ENCODE measurements at regions not wholly inside any gene's neighbourhood (a gene's known extent, or its start where the extent isn't known, plus 50 kb on each side); places are given as distances from the start of the nearest gene placed in this dataset.
A peak's percentile ranks its signal among the peaks of the same experiment; 100 is the strongest.

DNA sequence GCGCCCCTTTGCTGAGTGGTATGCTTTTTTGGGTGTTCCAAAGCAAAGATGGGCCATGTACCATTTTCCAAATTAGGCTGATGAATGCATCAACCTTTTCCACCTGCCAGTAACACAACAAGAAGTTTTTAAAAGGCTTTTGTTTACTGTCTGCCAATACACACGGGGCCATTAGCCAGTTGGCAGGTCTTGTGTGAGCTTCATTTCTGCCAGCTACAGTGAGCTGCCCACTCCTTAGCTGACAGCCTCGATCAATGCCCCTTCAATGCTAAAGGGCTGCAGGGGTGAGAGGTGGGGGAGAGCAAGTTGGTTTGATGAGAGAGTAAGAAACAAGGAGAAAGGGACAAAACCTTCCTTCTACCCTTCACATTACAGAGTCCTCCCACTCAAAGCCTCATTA lies 128.7 kb downstream of the C5orf15 start:
- peaks cover 9% of the 10 kb centered on the region for H3K9me3 Mint-ChIP-seq (ENCODE audit: low read depth)
- no peak for DNase-seq (ENCODE audit: low spot score)
- H3K36me3 Mint-ChIP-seq (ENCODE audit: low read depth) = no peaks in the 10 kb centered on the region
- TF ChIP-seq, protein P1, sequence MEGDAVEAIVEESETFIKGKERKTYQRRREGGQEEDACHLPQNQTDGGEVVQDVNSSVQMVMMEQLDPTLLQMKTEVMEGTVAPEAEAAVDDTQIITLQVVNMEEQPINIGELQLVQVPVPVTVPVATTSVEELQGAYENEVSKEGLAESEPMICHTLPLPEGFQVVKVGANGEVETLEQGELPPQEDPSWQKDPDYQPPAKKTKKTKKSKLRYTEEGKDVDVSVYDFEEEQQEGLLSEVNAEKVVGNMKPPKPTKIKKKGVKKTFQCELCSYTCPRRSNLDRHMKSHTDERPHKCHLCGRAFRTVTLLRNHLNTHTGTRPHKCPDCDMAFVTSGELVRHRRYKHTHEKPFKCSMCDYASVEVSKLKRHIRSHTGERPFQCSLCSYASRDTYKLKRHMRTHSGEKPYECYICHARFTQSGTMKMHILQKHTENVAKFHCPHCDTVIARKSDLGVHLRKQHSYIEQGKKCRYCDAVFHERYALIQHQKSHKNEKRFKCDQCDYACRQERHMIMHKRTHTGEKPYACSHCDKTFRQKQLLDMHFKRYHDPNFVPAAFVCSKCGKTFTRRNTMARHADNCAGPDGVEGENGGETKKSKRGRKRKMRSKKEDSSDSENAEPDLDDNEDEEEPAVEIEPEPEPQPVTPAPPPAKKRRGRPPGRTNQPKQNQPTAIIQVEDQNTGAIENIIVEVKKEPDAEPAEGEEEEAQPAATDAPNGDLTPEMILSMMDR (IDR thresholded peaks at IDR 0.05) = no peak
- no peak overlapping the region for H3K27ac Mint-ChIP-seq (ENCODE audit: unreplicated experiment)
- no peaks in the 10 kb centered on the region for H3K4me1 Mint-ChIP-seq (ENCODE audit: low read depth)
- H3K4me3 Mint-ChIP-seq (ENCODE audit: unreplicated experiment) = no peak overlapping the region
- H3K27me3 Mint-ChIP-seq (ENCODE audit: low read depth) = peaks cover 2% of the 10 kb centered on the region

DNA sequence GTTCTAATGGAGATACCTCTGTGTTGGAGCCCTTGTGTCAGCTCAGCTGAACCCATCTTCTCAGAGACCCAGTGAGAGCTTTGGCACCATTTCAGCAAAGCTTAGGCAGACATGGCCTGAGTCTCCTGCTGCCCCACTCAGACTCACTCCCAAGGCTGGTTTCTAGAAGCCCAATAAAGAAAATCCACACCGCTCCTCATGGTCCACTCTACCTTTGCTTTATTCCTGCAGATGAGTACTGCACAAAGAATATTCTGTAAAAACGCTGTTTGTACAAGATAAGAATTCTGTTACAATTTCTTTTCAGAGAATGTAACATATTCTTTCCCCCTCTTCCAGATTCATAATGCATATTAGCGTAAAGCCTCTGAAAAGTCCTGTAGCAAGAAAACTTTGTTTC lies 129.3 kb downstream of the C5orf15 start:
- H3K4me1 Mint-ChIP-seq (ENCODE audit: low read depth) = no peaks in the 10 kb centered on the region
- DNase-seq (ENCODE audit: low spot score) = no peak
- H3K36me3 Mint-ChIP-seq (ENCODE audit: low read depth) = no peaks in the 10 kb centered on the region
- H3K9me3 Mint-ChIP-seq (ENCODE audit: low read depth) = peaks cover 9% of the 10 kb centered on the region
- TF ChIP-seq, protein P1 (IDR thresholded peaks at IDR 0.05) = no peak
- no peak overlapping the region for H3K27ac Mint-ChIP-seq (ENCODE audit: unreplicated experiment)
- peaks cover 2% of the 10 kb centered on the region for H3K27me3 Mint-ChIP-seq (ENCODE audit: low read depth)
- no peak overlapping the region for H3K4me3 Mint-ChIP-seq (ENCODE audit: unreplicated experiment)

DNA sequence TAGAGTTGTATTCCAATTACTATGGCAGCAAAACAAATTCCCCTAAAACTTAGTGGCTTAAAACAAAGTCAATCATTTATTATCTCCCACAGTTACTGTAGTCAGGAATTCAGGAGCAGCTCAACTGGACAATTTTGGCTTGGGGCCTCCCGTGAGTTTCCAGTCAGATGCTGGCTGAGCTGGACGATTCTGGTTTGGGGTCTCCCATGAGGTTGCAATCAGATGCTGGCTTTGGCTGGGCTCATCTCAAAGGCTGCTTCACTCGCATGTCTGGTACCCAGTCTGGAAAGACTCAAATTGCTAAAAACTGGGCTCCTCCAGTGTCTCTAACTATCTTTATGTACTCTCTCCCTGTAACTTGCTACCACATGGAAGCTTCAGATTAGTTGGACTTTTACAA lies 130.1 kb downstream of the C5orf15 start:
- TF ChIP-seq, protein P1 (IDR thresholded peaks at IDR 0.05) = no peak
- no peak for DNase-seq (ENCODE audit: low spot score)
- H3K27ac Mint-ChIP-seq (ENCODE audit: unreplicated experiment) = no peak overlapping the region
- H3K9me3 Mint-ChIP-seq (ENCODE audit: low read depth) = peaks cover 9% of the 10 kb centered on the region
- no peak overlapping the region for H3K4me3 Mint-ChIP-seq (ENCODE audit: unreplicated experiment)
- H3K4me1 Mint-ChIP-seq (ENCODE audit: low read depth) = no peaks in the 10 kb centered on the region
- peaks cover 2% of the 10 kb centered on the region for H3K27me3 Mint-ChIP-seq (ENCODE audit: low read depth)
- no peaks in the 10 kb centered on the region for H3K36me3 Mint-ChIP-seq (ENCODE audit: low read depth)

DNA sequence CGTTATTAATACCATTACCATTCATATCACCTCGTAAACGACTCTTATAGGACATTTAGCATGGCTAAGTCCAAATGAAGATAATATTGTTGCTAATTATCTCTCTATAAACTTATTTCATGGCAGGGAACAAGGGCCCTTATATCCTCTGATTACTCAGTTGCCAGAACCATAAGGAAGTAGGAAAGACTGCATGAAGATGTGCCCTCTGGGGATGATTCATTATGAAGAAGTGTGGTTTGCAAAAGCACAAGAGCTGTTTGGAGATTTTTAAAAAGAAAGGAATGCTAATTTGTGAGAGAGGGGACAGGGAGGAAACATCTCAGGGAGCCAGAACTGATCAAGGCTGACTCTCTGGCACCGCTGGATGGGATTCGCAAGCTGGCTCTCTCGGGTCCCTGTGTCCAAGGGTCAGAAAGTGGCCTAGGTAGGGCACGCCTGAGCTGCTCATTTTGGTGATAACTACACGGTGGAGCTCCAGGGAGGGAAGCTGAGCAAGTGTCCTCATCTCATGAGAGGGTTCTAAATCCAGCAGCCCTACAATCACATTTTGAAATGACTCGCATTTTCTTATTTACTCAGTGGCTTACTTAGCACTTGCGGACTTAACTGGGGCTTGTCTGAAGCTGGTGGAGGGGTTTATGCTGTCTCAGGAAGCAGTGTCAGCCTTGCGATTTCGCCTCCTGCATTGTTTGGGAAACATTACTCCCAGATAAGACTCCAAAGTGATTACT lies 136.8 kb downstream of the C5orf15 start:
- Mint-ChIP-seq H3K4me1 (ENCODE audit: low read depth) (peaks cover 14% of the 10 kb centered on the region), H3K4me3 (ENCODE audit: unreplicated experiment) (no peak overlapping the region), H3K36me3 (ENCODE audit: low read depth) (no peaks in the 10 kb centered on the region), H3K27me3 (ENCODE audit: low read depth) (no peaks in the 10 kb centered on the region), H3K27ac (ENCODE audit: unreplicated experiment) (peak overlapping the region; percentile 27), H3K9me3 (ENCODE audit: low read depth) (peaks cover 9% of the 10 kb centered on the region)
- TF ChIP-seq, protein P1 (IDR thresholded peaks at IDR 0.05) = no peak
- DNase-seq (ENCODE audit: low spot score) = no peak

DNA sequence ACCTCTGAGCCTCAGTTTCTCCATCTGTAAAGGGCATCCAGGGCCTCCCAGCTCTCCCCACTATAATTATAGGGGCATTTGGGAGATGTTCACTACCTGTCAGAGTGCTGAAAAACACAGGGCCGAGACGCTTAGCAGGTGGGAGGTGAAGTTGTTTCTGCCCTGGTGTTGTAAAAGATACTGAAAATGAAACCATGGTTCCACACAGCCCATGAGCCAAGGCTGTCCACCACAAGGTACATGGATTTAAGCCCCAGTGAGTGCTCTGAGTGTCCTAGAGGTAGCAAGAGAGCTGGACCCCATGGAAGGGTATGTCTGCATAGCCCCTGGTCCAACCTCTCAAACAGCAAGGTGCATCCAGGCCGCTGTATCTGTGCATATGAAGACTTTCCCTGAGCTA lies 137.5 kb downstream of the C5orf15 start:
- TF ChIP-seq, protein P1 (IDR thresholded peaks at IDR 0.05) = no peak
- H3K27ac Mint-ChIP-seq (ENCODE audit: unreplicated experiment) = no peak overlapping the region
- peaks cover 14% of the 10 kb centered on the region for H3K4me1 Mint-ChIP-seq (ENCODE audit: low read depth)
- H3K36me3 Mint-ChIP-seq (ENCODE audit: low read depth) = no peaks in the 10 kb centered on the region
- H3K27me3 Mint-ChIP-seq (ENCODE audit: low read depth) = no peaks in the 10 kb centered on the region
- H3K9me3 Mint-ChIP-seq (ENCODE audit: low read depth) = peaks cover 10% of the 10 kb centered on the region
- DNase-seq (ENCODE audit: low spot score) = no peak
- no peak overlapping the region for H3K4me3 Mint-ChIP-seq (ENCODE audit: unreplicated experiment)

Measured in chondrocyte (in vitro differentiated cells).